Adrenal gland (tissue), 9 donors: ENCODE measurements at regions not wholly inside any gene's neighbourhood (a gene's known extent, or its start where the extent isn't known, plus 50 kb on each side); places are given as distances from the start of the nearest gene placed in this dataset.

Experiments
- DNase-seq, 7 donors: peaks; one replicate each; pipeline ENCODE4 v3.0.0-alpha.2; 2019 to 2020
- H3K27ac ChIP-seq, 5 donors: fragments of 200-600 bp; sonication (generic) in 4 of 5; 1 replicate in 3 of 5; 2 replicates in 2 of 5; pipeline versions ENCODE4 v1.5.1 to v1.8.0; 2016 to 2020; ENCODE audit warnings: mild to moderate bottlenecking in 1 of 5
- H3K27me3 ChIP-seq: fragments of 200-600 bp; 2 replicates; pipeline ENCODE4 v1.8.0; 2021
- H3K36me3 ChIP-seq, 2 donors: fragments of 200-600 bp; replicated peaks in 1 of 2; 1 replicate in 1 of 2; 2 replicates in 1 of 2; pipeline versions ENCODE4 v1.5.1 to v1.8.0; 2018 to 2022
- H3K4me1 ChIP-seq, 2 donors: fragments of 200-600 bp; replicated peaks in 1 of 2; 1 replicate in 1 of 2; 2 replicates in 1 of 2; pipeline versions ENCODE4 v1.5.1 to v1.8.0; 2018 to 2021
- H3K4me3 ChIP-seq, 4 donors: fragments of 200-600 bp; sonication (generic) in 3 of 4; one replicate each; pipeline ENCODE4 v1.5.1; 2016 to 2018
- H3K9me3 ChIP-seq, 3 donors: fragments of 200-600 bp; sonication (generic) in 1 of 3; replicated peaks in 1 of 3; 1 replicate in 2 of 3; 2 replicates in 1 of 3; pipeline versions ENCODE4 v1.5.1 to v1.8.0; 2016 to 2021
- POLR2A ChIP-seq, 2 donors: fragments of 450-650 bp; IDR thresholded peaks; one replicate each; pipeline ENCODE4 v1.6.1; 2017; ENCODE audit warnings: antibody characterized with exemption in 2 of 2, mild to moderate bottlenecking in 2 of 2, moderate library complexity in 1 of 2
- WGBS, 4 donors: extraction: QIAGEN DNeasy Blood & Tissue Kit in 2 of 4; methylation state at CpG; one replicate each; pipeline versions ENCODE4 v1.1.5 to v1.1.7; 2013 to 2017; 5-methylcytosine and 5-hydroxymethylcytosine counted together
- intact Hi-C, 2 donors: fragments of 100-400 bp; cut with DNase I; formaldehyde crosslinking; loops; one replicate each; pipeline versions ENCODE4 v1.14.1 to v1.15.0; 2022 to 2023
- TF ChIP-seq, protein P1 (sequence below), 6 experiments: fragments of 450-650 bp in 4 of 6; fragments of 200-600 bp in 2 of 6; sonication (generic) in 1 of 6; IDR thresholded peaks; 1 replicate in 5 of 6; 2 replicates in 1 of 6; pipeline versions ENCODE4 v1.5.1 to v1.8.0; 2016 to 2021; ENCODE audit warnings: antibody characterized with exemption in 6 of 6, mild to moderate bottlenecking in 2 of 6, moderate library complexity in 1 of 6
- donor health status: healthy with polysubstance abuse.
- donor health status: Bipolar disorder and iron deficiency.
- donor health status: DM: yes; HTN: yes; CAD: no.
- donor health status: DM: no; HTN: no; CAD: no.
- donor health status: DM: no; HTN: no; CAD: no.

DNA sequence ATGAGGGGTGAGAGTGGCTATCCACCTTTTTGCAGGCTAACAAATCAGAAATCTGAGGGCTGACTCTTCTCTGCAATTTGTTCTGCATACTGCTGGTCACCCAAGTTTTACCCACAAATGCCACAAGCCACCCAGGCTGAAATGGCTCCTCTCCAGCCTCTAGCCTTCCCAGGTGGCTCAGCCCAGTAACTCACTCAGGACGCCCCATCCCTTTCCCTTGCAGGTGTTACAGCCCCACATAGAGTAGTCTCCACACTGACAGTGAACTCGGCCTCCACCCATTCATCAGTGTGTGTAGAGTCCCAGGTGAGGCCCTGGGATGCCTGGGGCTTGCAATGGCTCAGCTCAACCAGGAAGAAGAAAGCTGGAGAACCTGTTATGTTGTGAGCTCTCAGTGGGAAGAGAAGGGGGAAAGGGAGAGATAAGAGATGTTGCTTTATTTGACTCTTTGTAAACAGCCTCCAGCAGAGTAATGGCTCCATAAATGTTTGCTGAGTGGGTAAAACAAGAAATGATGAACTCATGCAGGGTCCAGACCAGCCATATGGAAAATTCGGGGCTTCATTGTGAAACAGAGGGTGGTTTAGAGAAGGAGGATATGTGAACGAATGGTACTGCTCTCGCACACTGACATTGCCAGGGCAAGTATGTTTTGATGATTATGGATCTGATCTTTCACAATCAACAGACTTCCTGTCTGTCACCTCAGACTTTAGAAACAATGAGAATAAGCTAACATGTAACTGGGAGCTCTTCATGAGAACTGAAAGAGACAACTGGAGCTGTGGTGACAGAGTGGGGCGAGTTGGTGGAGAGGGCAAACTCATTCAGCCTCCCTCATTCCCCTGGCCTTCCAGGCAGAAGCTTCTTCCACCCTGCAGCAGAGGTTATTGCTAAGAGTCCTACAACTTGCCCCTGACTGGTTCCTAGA, 74.2 kb upstream of the RFC3 start:
- Histone ChIP-seq H3K27ac (no peak overlapping the region), H3K27me3 (no peaks in the 10 kb centered on the region), H3K36me3 (no peaks in the 10 kb centered on the region), H3K4me3 (no peak overlapping the region), H3K9me3 (no peaks in the 10 kb centered on the region), H3K4me1 (no peaks in the 10 kb centered on the region)
- no peak for DNase-seq
- TF ChIP-seq POLR2A (IDR thresholded peaks at IDR 0.05), result no peak
- TF ChIP-seq, protein P1, sequence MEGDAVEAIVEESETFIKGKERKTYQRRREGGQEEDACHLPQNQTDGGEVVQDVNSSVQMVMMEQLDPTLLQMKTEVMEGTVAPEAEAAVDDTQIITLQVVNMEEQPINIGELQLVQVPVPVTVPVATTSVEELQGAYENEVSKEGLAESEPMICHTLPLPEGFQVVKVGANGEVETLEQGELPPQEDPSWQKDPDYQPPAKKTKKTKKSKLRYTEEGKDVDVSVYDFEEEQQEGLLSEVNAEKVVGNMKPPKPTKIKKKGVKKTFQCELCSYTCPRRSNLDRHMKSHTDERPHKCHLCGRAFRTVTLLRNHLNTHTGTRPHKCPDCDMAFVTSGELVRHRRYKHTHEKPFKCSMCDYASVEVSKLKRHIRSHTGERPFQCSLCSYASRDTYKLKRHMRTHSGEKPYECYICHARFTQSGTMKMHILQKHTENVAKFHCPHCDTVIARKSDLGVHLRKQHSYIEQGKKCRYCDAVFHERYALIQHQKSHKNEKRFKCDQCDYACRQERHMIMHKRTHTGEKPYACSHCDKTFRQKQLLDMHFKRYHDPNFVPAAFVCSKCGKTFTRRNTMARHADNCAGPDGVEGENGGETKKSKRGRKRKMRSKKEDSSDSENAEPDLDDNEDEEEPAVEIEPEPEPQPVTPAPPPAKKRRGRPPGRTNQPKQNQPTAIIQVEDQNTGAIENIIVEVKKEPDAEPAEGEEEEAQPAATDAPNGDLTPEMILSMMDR (IDR thresholded peaks at IDR 0.05), result no peak
- intact Hi-C loops, result no loop called here
- 75 to 82% (median 81%) methylated on average over 6 of the region's 6 CpGs for WGBS, 4 donors

DNA sequence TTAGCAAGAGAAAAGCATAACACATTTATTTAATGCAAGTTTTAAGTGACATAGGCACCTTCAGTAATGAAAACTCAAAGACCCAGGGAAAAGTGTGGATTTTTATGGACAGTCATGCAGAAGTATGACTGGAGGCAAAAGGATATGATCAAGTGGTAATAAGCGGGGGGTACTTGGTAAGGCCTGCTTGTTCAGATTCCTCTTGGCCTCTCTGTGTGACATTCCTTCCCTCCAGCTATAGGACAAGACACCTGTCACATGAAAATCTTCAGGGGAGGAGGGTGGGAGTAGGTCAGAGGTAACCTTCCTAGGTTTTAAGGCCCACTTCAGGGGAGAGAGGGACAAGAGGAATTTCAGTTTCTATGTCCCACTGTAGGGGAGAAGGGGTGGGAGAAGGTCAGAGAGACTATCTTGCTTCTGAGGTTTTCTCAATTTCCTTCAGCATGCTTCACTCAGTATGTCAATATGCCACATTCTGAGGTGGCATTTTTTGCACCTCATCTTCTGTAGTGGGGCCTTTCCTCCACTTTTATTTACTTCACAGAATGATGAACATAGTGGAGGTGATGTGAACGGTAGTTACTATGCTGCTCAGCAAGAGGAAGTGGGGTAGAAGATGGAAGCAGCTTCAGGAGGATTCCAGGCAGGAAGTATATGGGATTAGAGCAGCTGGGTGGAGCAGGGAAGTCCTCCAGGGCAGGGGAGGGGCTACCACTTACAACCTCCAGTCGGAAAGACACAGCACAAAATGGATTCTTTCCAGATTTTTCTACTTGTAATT, 73.2 kb upstream of the RFC3 start:
- no peaks in the 10 kb centered on the region for H3K27me3 ChIP-seq
- 69 to 73% (median 71%) methylated on average over 3 of the region's 3 CpGs for WGBS, 4 donors
- no peaks in the 10 kb centered on the region for H3K9me3 ChIP-seq
- no peaks in the 10 kb centered on the region for H3K36me3 ChIP-seq
- TF ChIP-seq POLR2A (IDR thresholded peaks at IDR 0.05), result no peak
- TF ChIP-seq, protein P1 (IDR thresholded peaks at IDR 0.05), result no peak
- intact Hi-C loops, result no loop called here
- no peaks in the 10 kb centered on the region for H3K4me1 ChIP-seq
- H3K4me3 ChIP-seq, result no peak overlapping the region
- DNase-seq, result no peak
- H3K27ac ChIP-seq, result no peak overlapping the region

DNA sequence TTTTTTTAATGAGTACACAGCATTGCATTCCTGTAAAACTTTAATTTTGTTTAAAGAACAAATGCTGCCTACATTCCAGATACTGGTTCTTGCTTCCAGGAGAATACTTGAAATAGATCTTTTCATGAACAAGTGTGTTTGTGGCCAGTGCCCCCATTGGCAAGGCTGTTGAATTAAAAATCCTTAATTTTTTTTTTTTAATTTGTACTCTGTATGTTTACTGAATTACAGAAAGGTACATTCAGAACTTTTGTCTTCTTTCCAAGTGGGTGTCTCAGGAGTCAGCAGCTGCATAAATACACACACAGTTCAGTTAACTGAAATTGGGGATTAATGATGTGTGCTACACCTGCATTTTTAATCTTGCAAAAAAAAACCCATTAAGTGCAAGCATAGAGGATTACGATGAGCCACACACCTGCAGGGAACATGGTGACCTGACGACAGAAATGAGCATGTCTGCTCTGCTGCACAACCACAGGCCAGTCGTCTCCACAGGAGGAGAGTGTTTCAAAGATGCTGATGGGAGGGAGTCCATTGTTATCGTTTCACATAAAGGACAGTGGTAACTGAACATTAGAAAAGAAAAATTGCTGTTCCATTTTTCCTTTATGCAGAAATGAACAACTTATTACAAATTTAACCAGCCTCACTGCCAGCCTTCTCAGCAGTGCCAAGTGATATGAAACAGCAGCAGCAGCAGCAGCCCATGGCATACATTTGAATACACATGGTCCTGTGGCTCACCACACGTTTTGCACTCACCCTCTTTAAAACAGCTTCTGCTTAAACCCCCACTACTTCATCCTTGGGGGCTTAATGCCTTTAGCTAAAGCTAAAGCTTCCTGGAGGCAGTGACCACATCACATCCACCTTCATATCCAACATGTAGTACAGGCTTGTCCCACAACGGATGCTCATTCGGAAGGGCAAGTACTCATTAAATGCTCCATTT, 72.3 kb upstream of the RFC3 start:
- Histone ChIP-seq H3K9me3 (no peaks in the 10 kb centered on the region), H3K4me1 (no peaks in the 10 kb centered on the region), H3K27me3 (no peaks in the 10 kb centered on the region), H3K27ac (no peak overlapping the region), H3K36me3 (no peaks in the 10 kb centered on the region), H3K4me3 (no peak overlapping the region)
- WGBS, 4 donors, result 72 to 85% (median 77%) methylated on average over 7 of the region's 7 CpGs
- no peak for TF ChIP-seq POLR2A (IDR thresholded peaks at IDR 0.05)
- TF ChIP-seq, protein P1 (IDR thresholded peaks at IDR 0.05), result no peak
- intact Hi-C loops, result no loop called here
- no peak for DNase-seq
